ENCODE measurements at regions not wholly inside any gene's neighbourhood (a gene's known extent, or its start where the extent isn't known, plus 50 kb on each side); places are given as distances from the start of the nearest gene placed in this dataset.

DNA sequence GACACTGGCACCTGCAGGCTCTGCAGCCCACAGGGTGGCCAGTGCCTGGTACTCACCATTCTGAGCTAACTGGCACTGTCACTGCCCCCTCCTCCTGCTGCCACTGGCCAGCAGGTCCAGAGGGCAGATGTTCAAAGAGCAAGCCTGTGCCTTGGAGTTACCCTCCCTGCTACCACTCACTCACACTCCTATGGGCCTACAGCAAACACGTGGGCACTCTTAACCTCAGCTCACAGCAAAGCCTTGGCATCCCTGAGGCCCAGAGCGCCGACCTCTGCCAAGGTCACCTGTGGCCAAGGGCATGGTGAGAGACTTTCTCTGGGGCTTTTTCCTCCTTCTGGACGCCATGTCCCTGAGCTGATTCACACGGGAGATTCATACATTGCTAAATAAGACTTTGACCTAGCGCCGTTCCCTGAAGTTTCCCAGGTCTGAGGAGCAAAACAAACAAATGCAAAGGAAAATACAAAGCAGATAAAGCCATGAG, 270.0 kb upstream of the PPP2R2D start:
- Histone ChIP-seq H3K4me3 (replicated peaks; ENCODE audit: low read depth, low read length) (no peak overlapping the region), H3K36me3 (ENCODE audit: control insufficient read depth, insufficient read depth, low read length) (no peaks in the 10 kb centered on the region), H3K27me3 (replicated peaks; ENCODE audit: control insufficient read depth, insufficient read depth, low read length) (no peaks in the 10 kb centered on the region)
- TF ChIP-seq, protein P1, sequence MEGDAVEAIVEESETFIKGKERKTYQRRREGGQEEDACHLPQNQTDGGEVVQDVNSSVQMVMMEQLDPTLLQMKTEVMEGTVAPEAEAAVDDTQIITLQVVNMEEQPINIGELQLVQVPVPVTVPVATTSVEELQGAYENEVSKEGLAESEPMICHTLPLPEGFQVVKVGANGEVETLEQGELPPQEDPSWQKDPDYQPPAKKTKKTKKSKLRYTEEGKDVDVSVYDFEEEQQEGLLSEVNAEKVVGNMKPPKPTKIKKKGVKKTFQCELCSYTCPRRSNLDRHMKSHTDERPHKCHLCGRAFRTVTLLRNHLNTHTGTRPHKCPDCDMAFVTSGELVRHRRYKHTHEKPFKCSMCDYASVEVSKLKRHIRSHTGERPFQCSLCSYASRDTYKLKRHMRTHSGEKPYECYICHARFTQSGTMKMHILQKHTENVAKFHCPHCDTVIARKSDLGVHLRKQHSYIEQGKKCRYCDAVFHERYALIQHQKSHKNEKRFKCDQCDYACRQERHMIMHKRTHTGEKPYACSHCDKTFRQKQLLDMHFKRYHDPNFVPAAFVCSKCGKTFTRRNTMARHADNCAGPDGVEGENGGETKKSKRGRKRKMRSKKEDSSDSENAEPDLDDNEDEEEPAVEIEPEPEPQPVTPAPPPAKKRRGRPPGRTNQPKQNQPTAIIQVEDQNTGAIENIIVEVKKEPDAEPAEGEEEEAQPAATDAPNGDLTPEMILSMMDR (IDR thresholded peaks at IDR 0.05; ENCODE audit: insufficient read depth, low read length, poor library complexity, severe bottlenecking): no peak
- no peak for DNase-seq (ENCODE audit: extremely low read depth, insufficient read length)

- Histone ChIP-seq H3K27me3 (replicated peaks; ENCODE audit: control insufficient read depth, insufficient read depth, low read length) (no peaks in the 10 kb centered on the region), H3K36me3 (ENCODE audit: control insufficient read depth, insufficient read depth, low read length) (no peaks in the 10 kb centered on the region), H3K4me3 (replicated peaks; ENCODE audit: low read depth, low read length) (no peak overlapping the region)
- TF ChIP-seq, protein P1 (IDR thresholded peaks at IDR 0.05; ENCODE audit: insufficient read depth, low read length, poor library complexity, severe bottlenecking): no peak
- DNase-seq (ENCODE audit: extremely low read depth, insufficient read length): no peak
Measured at GRCh38 chr10:131631619-131632018, 269.2 kb upstream of the PPP2R2D start.

GRCh38 chr10:131635564-131636015, 265.2 kb upstream of the PPP2R2D start:
- no peaks in the 10 kb centered on the region for H3K27me3 ChIP-seq (replicated peaks; ENCODE audit: control insufficient read depth, insufficient read depth, low read length)
- no peak overlapping the region for H3K4me3 ChIP-seq (replicated peaks; ENCODE audit: low read depth, low read length)
- DNase-seq (ENCODE audit: extremely low read depth, insufficient read length): no peak
- TF ChIP-seq, protein P1 (IDR thresholded peaks at IDR 0.05; ENCODE audit: insufficient read depth, low read length, poor library complexity, severe bottlenecking): no peak
- H3K36me3 ChIP-seq (ENCODE audit: control insufficient read depth, insufficient read depth, low read length): no peaks in the 10 kb centered on the region

DNA sequence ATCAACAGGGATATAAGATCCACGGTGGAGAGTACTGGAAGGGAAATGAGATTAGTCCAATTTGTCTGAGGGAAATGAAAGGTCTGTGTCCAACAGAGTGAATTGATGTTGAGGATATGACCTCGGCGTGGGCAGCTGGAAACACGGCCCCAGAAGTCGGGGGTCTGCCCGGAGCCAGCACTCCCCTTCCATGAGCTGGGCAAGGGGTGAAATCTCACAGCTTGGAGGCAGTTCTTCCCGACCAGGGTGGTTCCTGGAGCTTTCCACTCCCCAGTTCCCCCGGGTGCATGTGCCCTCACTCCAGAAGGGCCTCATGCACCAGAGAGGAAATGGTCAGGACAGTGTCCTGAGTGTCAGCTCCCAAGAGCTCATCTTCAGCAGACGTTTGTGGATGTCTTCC, 264.7 kb upstream of the PPP2R2D start:
- H3K27me3 ChIP-seq (replicated peaks; ENCODE audit: control insufficient read depth, insufficient read depth, low read length): no peaks in the 10 kb centered on the region
- no peak for DNase-seq (ENCODE audit: extremely low read depth, insufficient read length)
- no peak overlapping the region for H3K4me3 ChIP-seq (replicated peaks; ENCODE audit: low read depth, low read length)
- TF ChIP-seq, protein P1 (IDR thresholded peaks at IDR 0.05; ENCODE audit: insufficient read depth, low read length, poor library complexity, severe bottlenecking): no peak
- H3K36me3 ChIP-seq (ENCODE audit: control insufficient read depth, insufficient read depth, low read length): no peaks in the 10 kb centered on the region

DNA sequence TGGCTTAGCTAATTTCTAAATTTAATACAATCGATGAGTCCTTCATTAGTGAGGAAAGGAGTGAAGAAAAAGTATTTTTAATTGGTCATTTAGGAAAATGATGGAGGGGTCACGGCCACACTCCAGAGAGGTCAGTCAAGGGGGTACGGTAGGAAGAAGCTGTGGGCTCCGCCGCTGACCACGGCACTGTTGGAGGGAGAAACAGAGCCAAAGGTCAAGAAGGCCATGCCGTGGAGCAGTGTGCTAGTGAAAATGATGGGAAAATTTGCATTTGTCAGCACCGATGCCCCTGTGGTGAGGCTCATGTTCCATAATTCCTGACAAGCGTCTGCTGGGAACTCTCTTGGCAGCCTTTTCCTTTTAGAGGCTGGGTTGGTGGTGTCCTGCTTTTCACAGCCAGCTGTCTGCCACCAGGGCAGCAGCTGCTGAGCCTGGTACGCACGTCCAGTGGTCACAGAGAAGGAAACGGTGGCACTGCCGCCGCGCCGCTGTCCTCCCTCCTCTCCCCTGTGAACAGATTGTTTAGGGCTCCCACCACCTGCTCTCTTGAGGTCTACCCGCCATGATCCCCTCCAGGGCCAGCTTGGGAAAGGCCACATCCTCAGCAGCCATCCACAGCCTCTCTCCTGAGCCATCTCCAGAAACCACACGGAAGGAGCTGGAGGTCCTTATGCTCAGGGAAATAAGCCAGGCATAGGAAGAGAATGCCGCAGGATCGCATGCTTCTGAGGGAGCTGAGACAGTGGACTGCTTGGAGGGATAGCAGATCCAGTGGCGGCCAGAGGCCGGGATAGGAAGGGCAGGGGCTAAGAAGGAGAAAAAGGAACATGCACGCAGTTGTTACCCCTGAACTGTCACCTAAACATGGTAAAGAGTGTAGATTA, 263.7 kb upstream of the PPP2R2D start:
- Histone ChIP-seq H3K36me3 (ENCODE audit: control insufficient read depth, insufficient read depth, low read length) (no peaks in the 10 kb centered on the region), H3K4me3 (replicated peaks; ENCODE audit: low read depth, low read length) (no peak overlapping the region), H3K27me3 (replicated peaks; ENCODE audit: control insufficient read depth, insufficient read depth, low read length) (no peaks in the 10 kb centered on the region)
- TF ChIP-seq, protein P1 (IDR thresholded peaks at IDR 0.05; ENCODE audit: insufficient read depth, low read length, poor library complexity, severe bottlenecking): no peak
- DNase-seq (ENCODE audit: extremely low read depth, insufficient read length): no peak

Measured in GM06990 (cell line).